ENCODE measurements at regions not wholly inside any gene's neighbourhood (a gene's known extent, or its start where the extent isn't known, plus 50 kb on each side); places are given as distances from the start of the nearest gene placed in this dataset.

GRCh38 chr5:125715216-125715615 lies 708.0 kb upstream of the GRAMD2B start:
- no peak for TF ChIP-seq YY1 (IDR thresholded peaks at IDR 0.05; ENCODE audit: insufficient read depth, insufficient read length)
- TF ChIP-seq ZNF274 (IDR thresholded peaks at IDR 0.05; ENCODE audit: low read depth, low read length), result no peak
